Fibroblast of lung (primary cell): ENCODE measurements at regions not wholly inside any gene's neighbourhood (a gene's known extent, or its start where the extent isn't known, plus 50 kb on each side); places are given as distances from the start of the nearest gene placed in this dataset.

Experiments
- DNase-seq, 2 donors: peaks; one replicate each; pipeline versions ENCODE4 v3.0.0 to v3.0.0-alpha.2; 2010; ENCODE audit warnings: low read depth in 2 of 2
- H2AFZ ChIP-seq: 2 replicates; pipeline ENCODE4 v1.5.1; 2012; ENCODE audit warnings: low read length, control low read depth, inconsistent platforms
- H3K27ac ChIP-seq: 2 replicates; pipeline ENCODE4 v1.5.1; 2011; ENCODE audit warnings: low read length, control low read depth; ENCODE audit not compliant: insufficient read depth
- H3K27me3 ChIP-seq: 2 replicates; pipeline ENCODE4 v1.5.1; 2011; ENCODE audit warnings: mild to moderate bottlenecking, low read length; ENCODE audit not compliant: control insufficient read depth, insufficient read depth
- H3K36me3 ChIP-seq: 2 replicates; pipeline ENCODE4 v1.5.1; 2011; ENCODE audit warnings: low read length; ENCODE audit not compliant: control insufficient read depth, insufficient read depth
- H3K4me1 ChIP-seq: 2 replicates; pipeline ENCODE4 v1.5.1; 2011; ENCODE audit warnings: low read length; ENCODE audit not compliant: control insufficient read depth, insufficient read depth; ENCODE audit errors: extremely low read depth
- H3K4me2 ChIP-seq: 2 replicates; pipeline ENCODE4 v1.5.1; 2011; ENCODE audit warnings: low read length, control low read depth; ENCODE audit not compliant: insufficient read depth; ENCODE audit errors: extremely low read depth
- H3K4me3 ChIP-seq, 4 experiments: fragments of 200-600 bp in 1 of 4; sonication (generic) in 1 of 4; replicated peaks in 1 of 4; 2 replicates each; pipeline ENCODE4 v1.5.1; 2011 to 2016; ENCODE audit warnings: low read length in 4 of 4, low read depth in 3 of 4, mild to moderate bottlenecking in 3 of 4, control low read depth in 2 of 4, inconsistent platforms in 1 of 4, mixed read lengths in 1 of 4; ENCODE audit not compliant: insufficient read depth in 1 of 4; ENCODE audit errors: control extremely low read depth in 1 of 4
- H3K79me2 ChIP-seq: 2 replicates; pipeline ENCODE4 v1.5.1; 2012; ENCODE audit warnings: mild to moderate bottlenecking, low read length, inconsistent platforms; ENCODE audit not compliant: control insufficient read depth, insufficient read depth
- H3K9ac ChIP-seq: 2 replicates; pipeline ENCODE4 v1.5.1; 2011; ENCODE audit warnings: mild to moderate bottlenecking, low read length, control low read depth; ENCODE audit not compliant: insufficient read depth
- H3K9me3 ChIP-seq: 2 replicates; pipeline ENCODE4 v1.5.1; 2012; ENCODE audit warnings: low read depth, low read length; ENCODE audit not compliant: control insufficient read depth, insufficient read depth
- H4K20me1 ChIP-seq: 2 replicates; pipeline ENCODE4 v1.5.1; 2011; ENCODE audit warnings: low read length; ENCODE audit not compliant: control insufficient read depth, insufficient read depth; ENCODE audit errors: extremely low read depth
- CTCF ChIP-seq, 2 donors: IDR thresholded peaks in 1 of 2; conservative IDR thresholded peaks in 1 of 2; 1 replicate in 1 of 2; 2 replicates in 1 of 2; pipeline ENCODE4 v1.5.1; 2011 to 2012; ENCODE audit warnings: low read length in 2 of 2, control low read depth in 1 of 2, inconsistent platforms in 1 of 2, low read depth in 1 of 2, mild to moderate bottlenecking in 1 of 2
- EZH2 ChIP-seq: IDR thresholded peaks from 2 replicates; pipeline ENCODE4 v1.5.1; 2012; ENCODE audit warnings: low read length, control low read depth, mild to moderate bottlenecking; ENCODE audit errors: missing control alignments

GRCh38 chr14:71650187-71650755 is 282.0 kb upstream of the RGS6 start:
- H3K9ac ChIP-seq: no peak overlapping the region

GRCh38 chr14:71651228-71651627 is 281.0 kb upstream of the RGS6 start:
- Histone ChIP-seq H2AFZ (no peak overlapping the region), H3K27ac (peak overlapping the region; percentile 29), H3K9me3 (no peaks in the 10 kb centered on the region), H3K27me3 (no peaks in the 10 kb centered on the region), H3K4me3 (no peak overlapping the region), H3K9ac (no peak overlapping the region), H4K20me1 (no peaks in the 10 kb centered on the region), H3K36me3 (no peaks in the 10 kb centered on the region), H3K4me1 (peaks cover 3% of the 10 kb centered on the region), H3K79me2 (no peaks in the 10 kb centered on the region), H3K4me2 (no peak overlapping the region)
- TF ChIP-seq EZH2: no peak
- no peak for TF ChIP-seq CTCF (conservative IDR thresholded peaks at IDR 0.05 in 1 of 2, IDR thresholded peaks at IDR 0.05 in 1 of 2; ENCODE audit: low read depth in 1 of 2, low read length in 2 of 2)
- peak; percentile 94 for DNase-seq

More at GRCh38 chr14:71650187-71650755, 282.0 kb upstream of the RGS6 start:
- TF ChIP-seq EZH2 (no peak), CTCF (conservative IDR thresholded peaks at IDR 0.05 in 1 of 2, IDR thresholded peaks at IDR 0.05 in 1 of 2; ENCODE audit: low read depth in 1 of 2, low read length in 2 of 2) (no peak)
- H4K20me1 ChIP-seq: no peaks in the 10 kb centered on the region
- no peaks in the 10 kb centered on the region for H3K79me2 ChIP-seq
- peaks cover 3% of the 10 kb centered on the region for H3K4me1 ChIP-seq
- H3K4me2 ChIP-seq: no peak overlapping the region
- H3K27me3 ChIP-seq: no peaks in the 10 kb centered on the region
- DNase-seq: peak in 1 of 2 donors; percentile 31
- H3K36me3 ChIP-seq: no peaks in the 10 kb centered on the region
- H3K9me3 ChIP-seq: no peaks in the 10 kb centered on the region
- no peak overlapping the region for H3K4me3 ChIP-seq
- H2AFZ ChIP-seq: no peak overlapping the region
- no peak overlapping the region for H3K27ac ChIP-seq

GRCh38 chr14:71652368-71652767 is 279.9 kb upstream of the RGS6 start:
- Histone ChIP-seq H3K27me3 (no peaks in the 10 kb centered on the region), H4K20me1 (no peaks in the 10 kb centered on the region), H2AFZ (no peak overlapping the region), H3K79me2 (no peaks in the 10 kb centered on the region), H3K4me2 (no peak overlapping the region), H3K9me3 (no peaks in the 10 kb centered on the region), H3K36me3 (no peaks in the 10 kb centered on the region), H3K9ac (no peak overlapping the region), H3K4me3 (no peak overlapping the region), H3K4me1 (peaks cover 3% of the 10 kb centered on the region), H3K27ac (no peak overlapping the region)
- TF ChIP-seq EZH2 (no peak), CTCF (conservative IDR thresholded peaks at IDR 0.05 in 1 of 2, IDR thresholded peaks at IDR 0.05 in 1 of 2; ENCODE audit: low read depth in 1 of 2, low read length in 2 of 2) (no peak)
- no peak for DNase-seq
